GM23338 (cell line): ENCODE measurements at regions not wholly inside any gene's neighbourhood (a gene's known extent, or its start where the extent isn't known, plus 50 kb on each side); places are given as distances from the start of the nearest gene placed in this dataset.

ENCODE experiments used
- ATAC-seq: fragments of 200-7000 bp; cut with Tn5 transposase; 3 replicates; pipeline ENCODE4 v1.9.1; 2020
- DNase-seq: peaks from one replicate; pipeline ENCODE4 v3.0.0-alpha.2; 2015; ENCODE audit warnings: low spot score
- H2AFZ ChIP-seq: fragments of 200-600 bp; sonication (generic); 2 replicates; pipeline ENCODE4 v1.8.0; 2016; ENCODE audit warnings: antibody characterized with exemption, mild to moderate bottlenecking, moderate library complexity
- H3F3A ChIP-seq: fragments of 200-600 bp; sonication (generic); replicated peaks from 2 replicates; pipeline ENCODE4 v1.8.0; 2017; ENCODE audit warnings: antibody characterized with exemption, mixed run types, low read depth
- H3K27ac ChIP-seq: fragments of 200-600 bp; sonication (generic); 2 replicates; pipeline ENCODE4 v1.6.1; 2016; ENCODE audit warnings: low read depth
- H3K27me3 ChIP-seq: fragments of 200-600 bp; sonication (generic); 2 replicates; pipeline ENCODE4 v1.8.0; 2016; ENCODE audit warnings: mild to moderate bottlenecking, mixed run types, moderate library complexity; ENCODE audit not compliant: insufficient read depth
- H3K36me3 ChIP-seq: fragments of 200-600 bp; sonication (generic); 2 replicates; pipeline ENCODE4 v1.8.0; 2016; ENCODE audit warnings: mild to moderate bottlenecking; ENCODE audit not compliant: insufficient read depth
- H3K4me1 ChIP-seq: fragments of 200-600 bp; sonication (generic); 2 replicates; pipeline ENCODE4 v1.8.0; 2016; ENCODE audit warnings: mild to moderate bottlenecking, moderate library complexity; ENCODE audit not compliant: insufficient read depth
- H3K4me2 ChIP-seq: fragments of 200-600 bp; sonication (generic); 2 replicates; pipeline ENCODE4 v1.7.1; 2017; ENCODE audit warnings: mixed run types
- H3K4me3 ChIP-seq: fragments of 200-600 bp; sonication (generic); 2 replicates; pipeline ENCODE4 v1.6.1; 2016; ENCODE audit warnings: mixed run types
- H3K79me2 ChIP-seq: fragments of 200-600 bp; sonication (generic); replicated peaks from 2 replicates; pipeline ENCODE4 v1.8.0; 2017; ENCODE audit warnings: mild to moderate bottlenecking; ENCODE audit not compliant: insufficient read depth
- H3K9me2 ChIP-seq: fragments of 200-600 bp; sonication (generic); 2 replicates; pipeline ENCODE4 v1.8.0; 2017; ENCODE audit not compliant: insufficient read depth
- H4K20me1 ChIP-seq: fragments of 200-600 bp; sonication (generic); replicated peaks from 2 replicates; pipeline ENCODE4 v1.8.0; 2017; ENCODE audit warnings: mild to moderate bottlenecking; ENCODE audit not compliant: insufficient read depth
- H3K27ac Mint-ChIP-seq: 2 replicates; pipeline ENCODE4 v1.8.0; 2020; ENCODE audit warnings: inconsistent platforms, mild to moderate bottlenecking, moderate library complexity, mixed read lengths
- H3K27me3 Mint-ChIP-seq: 3 replicates; pipeline ENCODE4 v1.8.0; 2022; ENCODE audit warnings: low read depth, mild to moderate bottlenecking, moderate library complexity, mixed read lengths, inconsistent platforms; ENCODE audit not compliant: insufficient read depth, poor library complexity
- H3K36me3 Mint-ChIP-seq: 3 replicates; pipeline ENCODE4 v1.8.0; 2021; ENCODE audit warnings: low read depth, mild to moderate bottlenecking, inconsistent platforms, moderate library complexity, mixed read lengths
- H3K4me1 Mint-ChIP-seq: 3 replicates; pipeline ENCODE4 v1.8.0; 2020; ENCODE audit warnings: mild to moderate bottlenecking, inconsistent platforms, mixed read lengths
- H3K4me3 Mint-ChIP-seq: 3 replicates; pipeline ENCODE4 v1.8.0; 2021; ENCODE audit warnings: moderate library complexity, mild to moderate bottlenecking, inconsistent platforms, mixed read lengths
- H3K9me3 Mint-ChIP-seq: 3 replicates; pipeline ENCODE4 v1.8.0; 2020; ENCODE audit warnings: moderate library complexity, mild to moderate bottlenecking, inconsistent platforms, mixed read lengths
- CREB1 ChIP-seq: fragments of 250-450 bp; sonication (Bioruptor Pico); IDR thresholded peaks from 2 replicates; pipeline ENCODE4 v1.5.0; 2020; ENCODE audit warnings: low read depth, mild to moderate bottlenecking, moderate library complexity
- ETS1 ChIP-seq: IDR thresholded peaks from 2 replicates; pipeline ENCODE4 v1.6.1; 2016; ENCODE audit warnings: antibody characterized with exemption
- EZH2phosphoT487 ChIP-seq: fragments of 200-600 bp; sonication (generic); IDR thresholded peaks from one replicate; pipeline ENCODE4 v1.8.1; 2018; ENCODE audit warnings: antibody characterized with exemption; ENCODE audit not compliant: unreplicated experiment
- JUNB ChIP-seq: IDR thresholded peaks from one replicate; pipeline ENCODE4 v1.6.1; 2016; ENCODE audit warnings: antibody characterized with exemption; ENCODE audit not compliant: unreplicated experiment
- NANOG ChIP-seq: IDR thresholded peaks from 2 replicates; pipeline ENCODE4 v1.6.1; 2016; ENCODE audit warnings: antibody characterized with exemption, borderline replicate concordance
- POLR2AphosphoS5 ChIP-seq: IDR thresholded peaks from 2 replicates; pipeline ENCODE4 v1.6.1; 2016; ENCODE audit warnings: antibody characterized with exemption, low read depth
- REST ChIP-seq: IDR thresholded peaks from one replicate; pipeline ENCODE4 v1.6.1; 2018; ENCODE audit warnings: antibody characterized with exemption; ENCODE audit not compliant: unreplicated experiment
- STAT1 ChIP-seq: IDR thresholded peaks from one replicate; pipeline ENCODE4 v1.6.1; 2016; ENCODE audit warnings: antibody characterized with exemption; ENCODE audit not compliant: unreplicated experiment
- ZNF331 ChIP-seq: fragments of 250-450 bp; sonication (Bioruptor Pico); IDR thresholded peaks from 2 replicates; pipeline ENCODE4 v1.5.0; 2020; ENCODE audit warnings: low read depth, mild to moderate bottlenecking, moderate library complexity
- TF ChIP-seq, protein P1 (sequence below): fragments of 250-450 bp; sonication (Bioruptor Pico); IDR thresholded peaks from 2 replicates; pipeline ENCODE4 v1.5.0; 2020; ENCODE audit warnings: mild to moderate bottlenecking, moderate library complexity

DNA sequence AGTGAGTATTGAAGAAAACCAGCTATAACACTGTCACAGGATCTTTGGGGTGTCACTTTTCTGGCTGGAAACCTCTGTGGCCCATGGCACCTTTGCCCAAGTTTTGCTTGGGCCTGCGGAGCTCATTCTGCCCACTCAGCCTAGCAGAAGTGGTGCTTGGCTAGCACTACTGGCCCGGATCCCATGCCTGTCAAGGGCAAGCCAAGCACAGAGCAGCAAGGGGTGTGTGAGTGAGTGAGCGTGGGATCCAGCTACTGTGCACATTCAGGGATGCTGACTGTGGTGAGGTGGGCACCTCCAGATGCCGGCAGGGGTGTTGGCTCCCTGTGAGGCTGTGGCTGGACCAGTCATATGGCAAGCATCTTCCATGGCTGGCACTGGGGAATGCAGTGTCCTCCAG lies 55.4 kb upstream of the RASGEF1B start:
- Mint-ChIP-seq H3K4me3 (no peak overlapping the region), H3K9me3 (peaks cover 23% of the 10 kb centered on the region), H3K27me3 (no peaks in the 10 kb centered on the region), H3K4me1 (no peaks in the 10 kb centered on the region), H3K36me3 (peaks cover 8% of the 10 kb centered on the region; the same call in 2 of the 3 replicates), H3K27ac (no peak overlapping the region)
- Histone ChIP-seq H4K20me1 (no peaks in the 10 kb centered on the region), H3K4me2 (no peak overlapping the region), H3F3A (no peaks in the 10 kb centered on the region), H3K27ac (no peak overlapping the region), H2AFZ (no peak overlapping the region), H3K36me3 (no peaks in the 10 kb centered on the region), H3K9me2 (0 out of 2 replicates have a peak, but pooled peaks cover 6% of the 10 kb centered on the region), H3K4me3 (no peak overlapping the region), H3K79me2 (no peaks in the 10 kb centered on the region), H3K4me1 (no peaks in the 10 kb centered on the region), H3K27me3 (no peaks in the 10 kb centered on the region)
- DNase-seq: no peak
- ATAC-seq: no peak
- TF ChIP-seq EZH2phosphoT487: no peak
- TF ChIP-seq, protein P1, sequence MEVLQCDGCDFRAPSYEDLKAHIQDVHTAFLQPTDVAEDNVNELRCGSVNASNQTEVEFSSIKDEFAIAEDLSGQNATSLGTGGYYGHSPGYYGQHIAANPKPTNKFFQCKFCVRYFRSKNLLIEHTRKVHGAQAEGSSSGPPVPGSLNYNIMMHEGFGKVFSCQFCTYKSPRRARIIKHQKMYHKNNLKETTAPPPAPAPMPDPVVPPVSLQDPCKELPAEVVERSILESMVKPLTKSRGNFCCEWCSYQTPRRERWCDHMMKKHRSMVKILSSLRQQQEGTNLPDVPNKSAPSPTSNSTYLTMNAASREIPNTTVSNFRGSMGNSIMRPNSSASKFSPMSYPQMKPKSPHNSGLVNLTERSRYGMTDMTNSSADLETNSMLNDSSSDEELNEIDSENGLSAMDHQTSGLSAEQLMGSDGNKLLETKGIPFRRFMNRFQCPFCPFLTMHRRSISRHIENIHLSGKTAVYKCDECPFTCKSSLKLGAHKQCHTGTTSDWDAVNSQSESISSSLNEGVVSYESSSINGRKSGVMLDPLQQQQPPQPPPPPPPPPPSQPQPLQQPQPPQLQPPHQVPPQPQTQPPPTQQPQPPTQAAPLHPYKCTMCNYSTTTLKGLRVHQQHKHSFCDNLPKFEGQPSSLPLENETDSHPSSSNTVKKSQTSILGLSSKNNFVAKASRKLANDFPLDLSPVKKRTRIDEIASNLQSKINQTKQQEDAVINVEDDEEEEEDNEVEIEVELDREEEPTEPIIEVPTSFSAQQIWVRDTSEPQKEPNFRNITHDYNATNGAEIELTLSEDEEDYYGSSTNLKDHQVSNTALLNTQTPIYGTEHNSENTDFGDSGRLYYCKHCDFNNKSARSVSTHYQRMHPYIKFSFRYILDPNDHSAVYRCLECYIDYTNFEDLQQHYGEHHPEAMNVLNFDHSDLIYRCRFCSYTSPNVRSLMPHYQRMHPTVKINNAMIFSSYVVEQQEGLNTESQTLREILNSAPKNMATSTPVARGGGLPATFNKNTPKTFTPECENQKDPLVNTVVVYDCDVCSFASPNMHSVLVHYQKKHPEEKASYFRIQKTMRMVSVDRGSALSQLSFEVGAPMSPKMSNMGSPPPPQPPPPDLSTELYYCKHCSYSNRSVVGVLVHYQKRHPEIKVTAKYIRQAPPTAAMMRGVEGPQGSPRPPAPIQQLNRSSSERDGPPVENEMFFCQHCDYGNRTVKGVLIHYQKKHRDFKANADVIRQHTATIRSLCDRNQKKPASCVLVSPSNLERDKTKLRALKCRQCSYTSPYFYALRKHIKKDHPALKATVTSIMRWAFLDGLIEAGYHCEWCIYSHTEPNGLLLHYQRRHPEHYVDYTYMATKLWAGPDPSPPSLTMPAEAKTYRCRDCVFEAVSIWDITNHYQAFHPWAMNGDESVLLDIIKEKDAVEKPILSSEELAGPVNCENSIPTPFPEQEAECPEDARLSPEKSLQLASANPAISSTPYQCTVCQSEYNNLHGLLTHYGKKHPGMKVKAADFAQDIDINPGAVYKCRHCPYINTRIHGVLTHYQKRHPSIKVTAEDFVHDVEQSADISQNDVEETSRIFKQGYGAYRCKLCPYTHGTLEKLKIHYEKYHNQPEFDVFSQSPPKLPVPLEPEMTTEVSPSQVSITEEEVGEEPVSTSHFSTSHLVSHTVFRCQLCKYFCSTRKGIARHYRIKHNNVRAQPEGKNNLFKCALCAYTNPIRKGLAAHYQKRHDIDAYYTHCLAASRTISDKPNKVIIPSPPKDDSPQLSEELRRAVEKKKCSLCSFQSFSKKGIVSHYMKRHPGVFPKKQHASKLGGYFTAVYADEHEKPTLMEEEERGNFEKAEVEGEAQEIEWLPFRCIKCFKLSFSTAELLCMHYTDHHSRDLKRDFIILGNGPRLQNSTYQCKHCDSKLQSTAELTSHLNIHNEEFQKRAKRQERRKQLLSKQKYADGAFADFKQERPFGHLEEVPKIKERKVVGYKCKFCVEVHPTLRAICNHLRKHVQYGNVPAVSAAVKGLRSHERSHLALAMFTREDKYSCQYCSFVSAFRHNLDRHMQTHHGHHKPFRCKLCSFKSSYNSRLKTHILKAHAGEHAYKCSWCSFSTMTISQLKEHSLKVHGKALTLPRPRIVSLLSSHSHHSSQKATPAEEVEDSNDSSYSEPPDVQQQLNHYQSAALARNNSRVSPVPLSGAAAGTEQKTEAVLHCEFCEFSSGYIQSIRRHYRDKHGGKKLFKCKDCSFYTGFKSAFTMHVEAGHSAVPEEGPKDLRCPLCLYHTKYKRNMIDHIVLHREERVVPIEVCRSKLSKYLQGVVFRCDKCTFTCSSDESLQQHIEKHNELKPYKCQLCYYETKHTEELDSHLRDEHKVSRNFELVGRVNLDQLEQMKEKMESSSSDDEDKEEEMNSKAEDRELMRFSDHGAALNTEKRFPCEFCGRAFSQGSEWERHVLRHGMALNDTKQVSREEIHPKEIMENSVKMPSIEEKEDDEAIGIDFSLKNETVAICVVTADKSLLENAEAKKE (CRISPR knock-in tag): no peak
- no peak for TF ChIP-seq NANOG
- TF ChIP-seq ETS1: no peak
- no peak for TF ChIP-seq JUNB
- no peak for TF ChIP-seq ZNF331 (CRISPR knock-in tag)
- TF ChIP-seq CREB1 (CRISPR knock-in tag): no peak
- TF ChIP-seq REST: no peak
- TF ChIP-seq STAT1: no peak
- TF ChIP-seq POLR2AphosphoS5: no peak
